Stomach smooth muscle (tissue), 2 donors: ENCODE measurements at regions not wholly inside any gene's neighbourhood (a gene's known extent, or its start where the extent isn't known, plus 50 kb on each side); places are given as distances from the start of the nearest gene placed in this dataset.

Source experiments
- H3K27ac ChIP-seq: one replicate; pipeline ENCODE4 v1.7.0; 2013; ENCODE audit warnings: mild to moderate bottlenecking, low read length, inconsistent platforms
- H3K27me3 ChIP-seq, 2 donors: one replicate each; pipeline ENCODE4 v1.7.0; 2013; ENCODE audit warnings: low read length in 2 of 2; ENCODE audit not compliant: insufficient read depth in 2 of 2, control insufficient read depth in 1 of 2
- H3K36me3 ChIP-seq, 2 donors: one replicate each; pipeline ENCODE4 v1.7.0; 2013; ENCODE audit warnings: low read length in 2 of 2; ENCODE audit not compliant: control insufficient read depth in 2 of 2, insufficient read depth in 2 of 2
- H3K4me1 ChIP-seq: one replicate; pipeline ENCODE4 v1.7.0; 2013; ENCODE audit warnings: low read length; ENCODE audit not compliant: control insufficient read depth, insufficient read depth
- H3K4me3 ChIP-seq, 2 donors: one replicate each; pipeline ENCODE4 v1.7.0; 2013; ENCODE audit warnings: low read length in 2 of 2
- H3K9ac ChIP-seq, 2 donors: one replicate each; pipeline ENCODE4 v1.7.0; 2013; ENCODE audit warnings: low read length in 2 of 2, mild to moderate bottlenecking in 1 of 2
- H3K9me3 ChIP-seq, 2 donors: one replicate each; pipeline ENCODE4 v1.7.0; 2013; ENCODE audit warnings: low read length in 2 of 2; ENCODE audit not compliant: control insufficient read depth in 2 of 2
- donor health status: healthy.
- donor health status: Pancreatic carcinoma.

- no peaks in the 10 kb centered on the region for H3K9me3 ChIP-seq
- H3K4me3 ChIP-seq, result no peak overlapping the region
- peaks cover 0 to 2% of the 10 kb centered on the region in 2 donors for H3K27me3 ChIP-seq
- no peak overlapping the region for H3K9ac ChIP-seq
- H3K27ac ChIP-seq, result no peak overlapping the region
- no peaks in the 10 kb centered on the region for H3K36me3 ChIP-seq
- H3K4me1 ChIP-seq, result no peaks in the 10 kb centered on the region
Measured at GRCh38 chr6:3575166-3575565, 118.3 kb upstream of the SLC22A23 start.

- no peaks in the 10 kb centered on the region for H3K36me3 ChIP-seq
- no peak overlapping the region for H3K27ac ChIP-seq
- no peak overlapping the region for H3K9ac ChIP-seq
- peaks cover 0 to 2% of the 10 kb centered on the region in 2 donors for H3K27me3 ChIP-seq
- H3K4me3 ChIP-seq, result no peak overlapping the region
- H3K9me3 ChIP-seq, result no peaks in the 10 kb centered on the region
- peaks cover 3% of the 10 kb centered on the region for H3K4me1 ChIP-seq
Measured at GRCh38 chr6:3573670-3574069, 116.8 kb upstream of the SLC22A23 start.

- peaks cover 0 to 2% of the 10 kb centered on the region in 2 donors for H3K27me3 ChIP-seq
- no peaks in the 10 kb centered on the region for H3K36me3 ChIP-seq
- no peaks in the 10 kb centered on the region for H3K9me3 ChIP-seq
- H3K4me3 ChIP-seq, result no peak overlapping the region
- H3K9ac ChIP-seq, result no peak overlapping the region
- H3K4me1 ChIP-seq, result peaks cover 5% of the 10 kb centered on the region
- no peak overlapping the region for H3K27ac ChIP-seq
Measured at GRCh38 chr6:3571836-3572235, 115.0 kb upstream of the SLC22A23 start.

- H3K4me1 ChIP-seq, result peaks cover 5% of the 10 kb centered on the region
- H3K36me3 ChIP-seq, result no peaks in the 10 kb centered on the region
- no peak overlapping the region for H3K9ac ChIP-seq
- H3K4me3 ChIP-seq, result no peak overlapping the region
- no peak overlapping the region for H3K27ac ChIP-seq
- H3K27me3 ChIP-seq, result peaks cover 0 to 2% of the 10 kb centered on the region in 2 donors
- no peaks in the 10 kb centered on the region for H3K9me3 ChIP-seq
Measured at GRCh38 chr6:3571250-3571681, 114.4 kb upstream of the SLC22A23 start.

DNA sequence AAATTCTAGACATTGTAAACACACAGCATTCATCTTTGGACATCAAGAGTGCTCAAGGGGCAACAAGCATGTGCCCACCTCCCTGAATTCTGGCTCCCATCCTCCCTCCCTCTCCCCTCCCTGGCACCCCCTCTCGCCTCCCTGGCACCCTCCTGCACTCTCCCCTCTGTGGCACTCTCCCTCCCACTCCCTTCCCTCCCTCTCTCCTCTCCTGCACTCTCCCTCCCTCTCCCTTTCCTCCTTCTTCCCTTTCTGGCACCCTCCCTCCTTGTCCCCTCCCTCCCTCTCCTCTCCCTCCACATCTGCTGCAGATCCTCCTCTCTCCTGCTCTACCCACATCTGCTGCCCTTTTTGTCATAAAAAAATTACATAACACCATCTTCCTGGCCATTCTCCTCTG lies 113.0 kb upstream of the SLC22A23 start:
- Histone ChIP-seq H3K9me3 (no peaks in the 10 kb centered on the region), H3K27me3 (peaks cover 0 to 2% of the 10 kb centered on the region in 2 donors), H3K9ac (no peak overlapping the region), H3K27ac (no peak overlapping the region), H3K4me1 (peaks cover 5% of the 10 kb centered on the region), H3K36me3 (no peaks in the 10 kb centered on the region), H3K4me3 (no peak overlapping the region)

DNA sequence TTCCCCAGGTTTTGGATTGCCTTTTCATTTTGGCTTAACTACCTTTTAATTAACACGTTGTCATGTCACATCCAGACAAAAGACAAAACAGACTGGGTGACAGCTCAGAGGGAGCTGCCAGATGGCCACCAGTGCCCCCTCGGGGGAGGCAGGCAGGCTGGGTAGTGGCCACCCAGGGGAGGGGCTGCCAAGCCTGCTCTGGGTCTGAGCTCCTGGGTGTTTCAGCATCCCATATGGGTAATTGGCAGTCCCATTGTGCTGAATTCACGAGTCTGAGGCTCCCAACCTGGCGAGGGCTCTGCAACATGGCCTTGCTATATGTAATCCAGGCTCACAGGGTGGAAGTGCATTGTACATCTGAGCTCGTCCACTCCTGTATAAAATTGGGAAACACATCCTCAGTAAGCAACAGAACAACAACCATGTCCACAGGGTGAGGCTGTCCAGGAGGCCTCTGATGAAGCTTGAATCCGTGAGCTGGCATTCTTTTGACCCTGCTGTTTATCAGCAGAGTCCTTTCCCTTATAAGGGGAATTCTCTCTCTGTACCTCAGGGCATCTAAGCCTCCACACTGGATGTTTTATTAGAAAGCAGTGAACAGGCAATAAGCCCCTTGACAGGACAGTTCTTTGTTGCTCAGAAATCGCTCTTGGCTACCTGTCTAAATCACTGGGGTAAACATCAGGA lies 111.7 kb upstream of the SLC22A23 start:
- Histone ChIP-seq H3K9ac (no peak overlapping the region), H3K4me1 (peaks cover 5% of the 10 kb centered on the region), H3K9me3 (no peaks in the 10 kb centered on the region), H3K27me3 (no peaks in the 10 kb centered on the region), H3K27ac (no peak overlapping the region), H3K4me3 (no peak overlapping the region), H3K36me3 (no peaks in the 10 kb centered on the region)

DNA sequence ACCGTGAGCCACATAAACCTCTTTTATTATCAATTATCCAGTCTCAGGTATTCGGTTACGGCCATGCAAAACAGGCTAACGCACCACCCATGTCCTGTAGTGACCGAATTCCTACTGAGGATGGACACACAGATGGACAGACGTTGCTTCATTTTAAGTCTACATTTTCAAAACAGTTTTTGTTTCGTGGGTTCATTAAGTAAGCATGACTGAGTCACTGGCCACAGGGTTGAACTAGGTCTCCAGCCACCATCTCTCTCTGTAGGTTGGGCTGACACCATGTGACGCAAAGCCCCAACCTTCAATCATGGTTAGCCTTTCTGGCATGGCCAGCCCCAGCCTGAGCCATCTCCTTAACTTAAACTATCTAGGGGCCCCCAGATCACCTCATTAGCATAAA lies 110.0 kb upstream of the SLC22A23 start:
- Histone ChIP-seq H3K9me3 (no peaks in the 10 kb centered on the region), H3K36me3 (no peaks in the 10 kb centered on the region), H3K27ac (no peak overlapping the region), H3K4me1 (peaks cover 5% of the 10 kb centered on the region), H3K9ac (no peak overlapping the region), H3K4me3 (no peak overlapping the region), H3K27me3 (no peaks in the 10 kb centered on the region)

GRCh38 chr6:3565291-3565690 lies 108.4 kb upstream of the SLC22A23 start:
- H3K4me3 ChIP-seq, result no peak overlapping the region
- no peak overlapping the region for H3K9ac ChIP-seq
- no peaks in the 10 kb centered on the region for H3K27me3 ChIP-seq
- peaks cover 5% of the 10 kb centered on the region for H3K4me1 ChIP-seq
- H3K36me3 ChIP-seq, result no peaks in the 10 kb centered on the region
- no peaks in the 10 kb centered on the region for H3K9me3 ChIP-seq
- H3K27ac ChIP-seq, result no peak overlapping the region

- H3K4me1 ChIP-seq, result no peaks in the 10 kb centered on the region
- H3K9me3 ChIP-seq, result no peaks in the 10 kb centered on the region
- no peak overlapping the region for H3K4me3 ChIP-seq
- no peak overlapping the region for H3K9ac ChIP-seq
- H3K27me3 ChIP-seq, result peaks cover 0 to 3% of the 10 kb centered on the region in 2 donors
- no peaks in the 10 kb centered on the region for H3K36me3 ChIP-seq
- H3K27ac ChIP-seq, result no peak overlapping the region
Measured at GRCh38 chr6:3561725-3562124, 104.9 kb upstream of the SLC22A23 start.

DNA sequence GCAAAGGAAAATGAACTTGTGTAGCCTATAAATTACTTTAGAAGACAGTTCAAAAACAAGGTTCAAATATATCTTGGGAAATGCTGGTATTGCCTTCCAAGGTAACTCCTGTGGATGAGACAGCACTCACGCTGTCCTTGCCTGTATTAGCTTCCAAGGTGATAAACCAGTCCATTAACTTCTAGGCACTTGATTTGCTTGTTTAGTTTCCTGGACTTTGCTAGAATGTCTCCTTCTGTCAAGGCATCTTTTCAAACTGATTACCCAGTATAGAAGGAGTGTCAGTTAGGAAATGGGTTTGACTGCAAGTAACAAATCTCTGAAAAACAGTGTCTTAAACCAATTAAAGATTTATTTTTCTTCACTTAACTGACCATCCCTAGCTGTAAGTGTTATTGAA lies 103.4 kb upstream of the SLC22A23 start:
- H3K27ac ChIP-seq, result no peak overlapping the region

DNA sequence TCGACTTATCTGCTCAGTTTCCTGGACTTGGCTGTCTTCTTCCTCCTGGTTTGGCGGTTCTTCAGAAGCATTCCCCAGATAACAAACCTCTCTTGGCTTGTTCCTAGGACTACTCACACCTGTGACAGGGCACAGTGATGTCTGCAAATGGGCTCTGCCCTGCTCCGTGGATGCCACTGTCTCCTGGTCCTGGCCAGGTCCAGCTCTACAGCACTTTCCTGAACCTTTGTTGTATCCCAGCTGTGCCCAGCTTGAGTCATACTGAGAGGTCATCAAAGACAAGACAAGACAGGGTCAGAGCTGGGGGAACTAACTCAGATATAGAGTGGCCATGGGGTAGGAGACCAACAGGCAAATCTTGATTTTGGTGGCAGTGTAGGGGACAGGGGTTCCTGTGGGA lies 102.7 kb upstream of the SLC22A23 start:
- Histone ChIP-seq H3K27ac (no peak overlapping the region), H3K9me3 (no peaks in the 10 kb centered on the region), H3K4me3 (no peak overlapping the region), H3K36me3 (no peaks in the 10 kb centered on the region), H3K4me1 (no peaks in the 10 kb centered on the region), H3K9ac (no peak overlapping the region), H3K27me3 (peaks cover 0 to 3% of the 10 kb centered on the region in 2 donors)

More for the DNA sequence above, 103.4 kb upstream of the SLC22A23 start:
- no peaks in the 10 kb centered on the region for H3K4me1 ChIP-seq
- H3K27me3 ChIP-seq, result peaks cover 0 to 3% of the 10 kb centered on the region in 2 donors
- H3K9ac ChIP-seq, result no peak overlapping the region
- H3K9me3 ChIP-seq, result no peaks in the 10 kb centered on the region
- no peak overlapping the region for H3K4me3 ChIP-seq
- H3K36me3 ChIP-seq, result no peaks in the 10 kb centered on the region
